ENCODE measurements at regions not wholly inside any gene's neighbourhood (a gene's known extent, or its start where the extent isn't known, plus 50 kb on each side); places are given as distances from the start of the nearest gene placed in this dataset.

- Histone ChIP-seq H3K36me3 (ENCODE audit: insufficient read depth, low read length, poor library complexity, severe bottlenecking) (no peaks in the 10 kb centered on the region), H3K27me3 (replicated peaks; ENCODE audit: insufficient read depth, low read depth, low read length, poor library complexity) (no peaks in the 10 kb centered on the region), H3K4me3 (ENCODE audit: low read depth, low read length, poor library complexity, severe bottlenecking) (no peak overlapping the region), H3K27ac (ENCODE audit: low read depth, low read length, poor library complexity, severe bottlenecking) (no peak overlapping the region), H3K9me3 (ENCODE audit: low read depth, low read length, poor library complexity, severe bottlenecking) (no peaks in the 10 kb centered on the region), H3K4me1 (ENCODE audit: insufficient read depth, low read length, poor library complexity, severe bottlenecking) (no peaks in the 10 kb centered on the region)
- no peak for DNase-seq (ENCODE audit: low spot score)
- no TSS peak for BruUV-seq (replicated peaks)
- ChIA-PET CTCF (no interaction called here), POLR2A (ENCODE audit: low non-redundant PET) (no interaction called here)
- intact Hi-C loops (cut with micrococcal nuclease; ENCODE audit: unreplicated experiment), result no loop called here
- TF ChIP-seq CTCF (conservative IDR thresholded peaks at IDR 0.05; ENCODE audit: low read depth, low read length) (no peak), EZH2 (IDR thresholded peaks at IDR 0.05; ENCODE audit: borderline replicate concordance, low read depth, low read length, poor library complexity, severe bottlenecking) (no peak)
Observed at GRCh38 chr1:245054105-245054504, 100.7 kb upstream of the KIF26B start.

- ChIA-PET CTCF (interaction anchor here (1.0 kb wide), 1 partner anchor 9 kb away, joined by 4 read pairs; no protein-coding TSS in a partner anchor), POLR2A (ENCODE audit: low non-redundant PET) (no interaction called here)
- BruUV-seq (replicated peaks), result no TSS peak
- Histone ChIP-seq H3K36me3 (ENCODE audit: insufficient read depth, low read length, poor library complexity, severe bottlenecking) (no peaks in the 10 kb centered on the region), H3K4me3 (ENCODE audit: low read depth, low read length, poor library complexity, severe bottlenecking) (no peak overlapping the region), H3K27ac (ENCODE audit: low read depth, low read length, poor library complexity, severe bottlenecking) (no peak overlapping the region), H3K4me1 (ENCODE audit: insufficient read depth, low read length, poor library complexity, severe bottlenecking) (no peaks in the 10 kb centered on the region), H3K27me3 (replicated peaks; ENCODE audit: insufficient read depth, low read depth, low read length, poor library complexity) (no peaks in the 10 kb centered on the region), H3K9me3 (ENCODE audit: low read depth, low read length, poor library complexity, severe bottlenecking) (no peaks in the 10 kb centered on the region)
- TF ChIP-seq CTCF (conservative IDR thresholded peaks at IDR 0.05; ENCODE audit: low read depth, low read length) (no peak), EZH2 (IDR thresholded peaks at IDR 0.05; ENCODE audit: borderline replicate concordance, low read depth, low read length, poor library complexity, severe bottlenecking) (no peak)
- intact Hi-C loops (cut with micrococcal nuclease; ENCODE audit: unreplicated experiment), result no loop called here
- DNase-seq (ENCODE audit: low spot score), result no peak
Observed at GRCh38 chr1:245052258-245052657, 102.5 kb upstream of the KIF26B start.

GRCh38 chr1:245051349-245052221 lies 103.2 kb upstream of the KIF26B start:
- Histone ChIP-seq H3K27ac (ENCODE audit: low read depth, low read length, poor library complexity, severe bottlenecking) (no peak overlapping the region), H3K4me1 (ENCODE audit: insufficient read depth, low read length, poor library complexity, severe bottlenecking) (no peaks in the 10 kb centered on the region), H3K9me3 (ENCODE audit: low read depth, low read length, poor library complexity, severe bottlenecking) (no peaks in the 10 kb centered on the region), H3K36me3 (ENCODE audit: insufficient read depth, low read length, poor library complexity, severe bottlenecking) (no peaks in the 10 kb centered on the region), H3K4me3 (ENCODE audit: low read depth, low read length, poor library complexity, severe bottlenecking) (no peak overlapping the region), H3K27me3 (replicated peaks; ENCODE audit: insufficient read depth, low read depth, low read length, poor library complexity) (no peaks in the 10 kb centered on the region)
- peak; percentile 60 for DNase-seq (ENCODE audit: low spot score)
- CTCF ChIA-PET, result interaction anchor here (1.0 kb wide), 1 partner anchor 9 kb away, joined by 4 read pairs; no protein-coding TSS in a partner anchor
- no peak for TF ChIP-seq EZH2 (IDR thresholded peaks at IDR 0.05; ENCODE audit: borderline replicate concordance, low read depth, low read length, poor library complexity, severe bottlenecking)
- no peak for TF ChIP-seq CTCF (conservative IDR thresholded peaks at IDR 0.05; ENCODE audit: low read depth, low read length)
- no TSS peak for BruUV-seq (replicated peaks)
- intact Hi-C loops (cut with micrococcal nuclease; ENCODE audit: unreplicated experiment), result no loop called here
- POLR2A ChIA-PET (ENCODE audit: low non-redundant PET), result no interaction called here
